Peyer's patch (tissue), 4 donors: ENCODE measurements at regions not wholly inside any gene's neighbourhood (a gene's known extent, or its start where the extent isn't known, plus 50 kb on each side); places are given as distances from the start of the nearest gene placed in this dataset.

Source experiments
- DNase-seq, 3 donors: peaks; one replicate each; pipeline ENCODE4 v3.0.0-alpha.2; 2017 to 2019
- H3K27ac ChIP-seq, 4 donors: fragments of 200-600 bp; sonication (generic); one replicate each; pipeline ENCODE4 v1.5.1; 2016 to 2019
- H3K27me3 ChIP-seq, 2 donors: fragments of 200-600 bp; sonication (generic); one replicate each; pipeline ENCODE4 v1.5.1; 2019
- H3K36me3 ChIP-seq, 3 donors: fragments of 200-600 bp; sonication (generic); one replicate each; pipeline ENCODE4 v1.5.1; 2016 to 2019
- H3K4me1 ChIP-seq, 4 donors: fragments of 200-600 bp; sonication (generic); one replicate each; pipeline ENCODE4 v1.5.1; 2016 to 2019
- H3K4me3 ChIP-seq, 4 donors: fragments of 200-600 bp; sonication (generic); 1 replicate in 3 of 4; 2 replicates in 1 of 4; pipeline ENCODE4 v1.5.1; 2016 to 2019; ENCODE audit warnings: mild to moderate bottlenecking in 1 of 4
- H3K9me3 ChIP-seq, 4 donors: fragments of 200-600 bp; sonication (generic); one replicate each; pipeline ENCODE4 v1.5.1; 2016 to 2019; ENCODE audit warnings: mild to moderate bottlenecking in 1 of 4
- POLR2A ChIP-seq, 2 donors: fragments of 450-650 bp; IDR thresholded peaks; one replicate each; pipeline ENCODE4 v1.5.1; 2017; ENCODE audit warnings: antibody characterized with exemption in 2 of 2, mild to moderate bottlenecking in 2 of 2, moderate library complexity in 2 of 2
- TF ChIP-seq, protein P1 (sequence below), 6 experiments: fragments of 450-650 bp in 4 of 6; fragments of 200-600 bp in 2 of 6; sonication (generic) in 1 of 6; IDR thresholded peaks; one replicate each; pipeline ENCODE4 v1.5.1; 2017 to 2019; ENCODE audit warnings: antibody characterized with exemption in 6 of 6, mild to moderate bottlenecking in 3 of 6, moderate library complexity in 1 of 6

DNA sequence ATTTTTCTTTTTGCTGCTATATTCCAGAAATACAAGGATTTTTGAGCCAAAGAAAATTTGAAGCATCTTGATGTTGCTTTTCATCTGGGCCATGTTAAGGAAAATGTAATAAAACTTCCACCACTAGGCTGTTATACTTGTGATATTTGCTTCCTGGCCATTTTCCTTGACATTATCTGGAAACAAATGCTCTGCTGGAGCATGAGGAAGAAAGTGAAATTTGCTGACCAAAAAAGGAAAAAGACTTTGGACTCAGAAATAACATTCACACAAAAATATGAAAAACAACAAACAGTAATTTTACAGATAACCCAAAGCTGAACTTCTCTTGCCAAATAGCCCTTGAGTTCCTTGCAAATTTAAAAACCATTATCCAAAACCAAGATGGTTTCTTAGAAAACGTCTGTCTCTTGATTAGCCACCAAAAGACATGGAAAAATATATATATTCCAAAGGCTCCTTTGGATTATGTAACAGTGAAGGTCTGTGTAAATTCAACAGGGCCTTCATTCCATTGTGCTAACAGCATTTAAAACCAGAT, 344.5 kb downstream of the LMX1A start:
- Histone ChIP-seq H3K27ac (no peak overlapping the region), H3K27me3 (no peaks in the 10 kb centered on the region), H3K4me1 (no peaks in the 10 kb centered on the region), H3K36me3 (no peaks in the 10 kb centered on the region), H3K9me3 (no peaks in the 10 kb centered on the region), H3K4me3 (no peak overlapping the region)
- no peak for DNase-seq
- no peak for TF ChIP-seq POLR2A (IDR thresholded peaks at IDR 0.05)
- TF ChIP-seq, protein P1, sequence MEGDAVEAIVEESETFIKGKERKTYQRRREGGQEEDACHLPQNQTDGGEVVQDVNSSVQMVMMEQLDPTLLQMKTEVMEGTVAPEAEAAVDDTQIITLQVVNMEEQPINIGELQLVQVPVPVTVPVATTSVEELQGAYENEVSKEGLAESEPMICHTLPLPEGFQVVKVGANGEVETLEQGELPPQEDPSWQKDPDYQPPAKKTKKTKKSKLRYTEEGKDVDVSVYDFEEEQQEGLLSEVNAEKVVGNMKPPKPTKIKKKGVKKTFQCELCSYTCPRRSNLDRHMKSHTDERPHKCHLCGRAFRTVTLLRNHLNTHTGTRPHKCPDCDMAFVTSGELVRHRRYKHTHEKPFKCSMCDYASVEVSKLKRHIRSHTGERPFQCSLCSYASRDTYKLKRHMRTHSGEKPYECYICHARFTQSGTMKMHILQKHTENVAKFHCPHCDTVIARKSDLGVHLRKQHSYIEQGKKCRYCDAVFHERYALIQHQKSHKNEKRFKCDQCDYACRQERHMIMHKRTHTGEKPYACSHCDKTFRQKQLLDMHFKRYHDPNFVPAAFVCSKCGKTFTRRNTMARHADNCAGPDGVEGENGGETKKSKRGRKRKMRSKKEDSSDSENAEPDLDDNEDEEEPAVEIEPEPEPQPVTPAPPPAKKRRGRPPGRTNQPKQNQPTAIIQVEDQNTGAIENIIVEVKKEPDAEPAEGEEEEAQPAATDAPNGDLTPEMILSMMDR (IDR thresholded peaks at IDR 0.05) = no peak

DNA sequence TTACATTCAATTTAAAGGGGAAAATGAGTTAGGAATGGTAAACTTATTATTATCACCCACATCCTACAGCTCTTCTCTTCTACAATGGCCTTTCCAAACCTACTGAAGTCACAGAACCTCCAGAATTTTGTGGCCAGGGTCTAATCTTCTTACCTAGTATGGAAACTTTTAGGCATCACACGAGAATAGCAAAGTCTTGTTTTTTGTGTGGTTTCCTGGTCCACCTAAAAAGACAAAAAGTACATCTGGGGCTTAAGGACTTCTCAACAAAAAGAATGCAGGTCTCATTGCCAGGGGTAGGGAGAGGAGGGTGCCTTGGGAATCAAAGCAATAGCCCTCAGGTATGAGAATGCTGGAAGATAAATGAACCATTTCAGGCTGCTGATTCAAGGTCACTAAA, 345.3 kb downstream of the LMX1A start:
- H3K27ac ChIP-seq = no peak overlapping the region
- no peak overlapping the region for H3K4me3 ChIP-seq
- no peak for TF ChIP-seq POLR2A (IDR thresholded peaks at IDR 0.05)
- TF ChIP-seq, protein P1 (IDR thresholded peaks at IDR 0.05) = no peak
- H3K4me1 ChIP-seq = no peaks in the 10 kb centered on the region
- no peaks in the 10 kb centered on the region for H3K9me3 ChIP-seq
- no peak for DNase-seq
- no peaks in the 10 kb centered on the region for H3K27me3 ChIP-seq
- H3K36me3 ChIP-seq = no peaks in the 10 kb centered on the region

DNA sequence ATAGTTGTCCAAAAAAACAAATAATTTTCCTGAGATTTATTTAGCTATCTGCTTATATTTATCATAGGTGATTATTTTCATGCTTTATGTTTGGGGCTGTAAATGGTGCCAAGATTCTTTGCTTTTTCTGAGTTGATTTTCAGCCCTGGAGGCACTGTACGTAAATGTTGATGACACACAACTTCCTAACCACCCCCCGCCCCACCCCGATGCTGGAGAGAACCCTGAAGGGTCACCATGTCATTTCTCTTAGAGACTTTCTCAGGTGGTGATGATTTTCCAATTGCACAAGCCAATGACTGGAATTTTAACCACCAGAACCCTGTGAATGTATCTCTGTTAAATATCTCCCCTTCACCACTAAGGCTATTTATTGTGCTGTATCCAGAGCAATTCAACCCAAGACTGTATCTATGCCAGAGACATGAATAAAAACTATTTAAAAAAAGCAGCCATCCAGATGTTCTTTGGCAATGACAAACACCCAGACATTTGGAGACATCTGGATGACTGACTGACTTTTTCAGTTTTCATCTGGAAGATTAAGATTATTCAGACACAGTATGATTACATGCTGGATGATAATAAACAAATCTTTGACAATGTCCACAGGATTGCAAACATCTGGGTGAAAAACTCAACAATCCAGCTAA, 346.0 kb downstream of the LMX1A start:
- Histone ChIP-seq H3K4me1 (no peaks in the 10 kb centered on the region), H3K36me3 (no peaks in the 10 kb centered on the region), H3K27ac (no peak overlapping the region), H3K9me3 (no peaks in the 10 kb centered on the region), H3K27me3 (no peaks in the 10 kb centered on the region), H3K4me3 (no peak overlapping the region)
- DNase-seq = no peak
- no peak for TF ChIP-seq POLR2A (IDR thresholded peaks at IDR 0.05)
- TF ChIP-seq, protein P1 (IDR thresholded peaks at IDR 0.05) = no peak

DNA sequence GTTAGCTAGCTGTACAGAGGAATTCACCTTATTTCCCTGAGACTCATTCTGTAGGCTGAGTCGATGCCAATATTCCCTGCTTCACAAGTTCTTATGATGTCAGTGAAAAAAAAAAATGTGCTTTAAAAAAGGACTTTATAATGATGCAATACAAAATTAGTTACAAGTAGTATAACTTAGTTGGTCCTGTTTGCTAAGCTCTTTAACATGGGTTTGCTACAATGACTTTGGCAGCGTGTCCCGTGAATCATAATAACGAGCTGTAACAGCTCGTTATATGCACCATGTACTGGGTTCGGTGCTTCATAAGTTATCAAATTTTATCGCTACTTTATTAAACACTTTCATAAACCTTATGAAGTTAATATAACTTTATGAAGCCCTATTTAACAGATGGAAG, 349.7 kb downstream of the LMX1A start:
- Histone ChIP-seq H3K27me3 (no peaks in the 10 kb centered on the region), H3K9me3 (no peaks in the 10 kb centered on the region), H3K4me3 (no peak overlapping the region), H3K36me3 (no peaks in the 10 kb centered on the region), H3K4me1 (no peaks in the 10 kb centered on the region), H3K27ac (no peak overlapping the region)
- TF ChIP-seq, protein P1 (IDR thresholded peaks at IDR 0.05) = no peak
- no peak for TF ChIP-seq POLR2A (IDR thresholded peaks at IDR 0.05)
- DNase-seq = no peak

DNA sequence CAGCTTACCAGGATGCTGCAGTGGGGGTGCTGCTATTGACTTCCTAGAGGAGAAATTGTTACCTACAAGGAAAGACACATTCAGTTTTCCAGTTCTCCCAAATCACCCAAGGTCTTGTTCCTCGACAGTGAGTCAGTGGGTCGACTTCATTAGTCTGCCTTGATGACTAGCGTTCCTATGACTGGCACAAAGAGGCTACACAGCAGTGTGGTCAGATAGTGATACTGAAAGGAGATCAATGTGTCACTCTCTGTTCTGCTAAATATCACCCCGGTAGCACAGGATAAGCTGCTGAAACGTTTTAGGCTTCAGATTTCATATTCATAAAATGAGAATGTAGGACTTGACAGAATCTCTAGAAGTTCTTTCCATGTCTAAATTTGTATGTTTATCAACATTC, 357.4 kb downstream of the LMX1A start:
- H3K36me3 ChIP-seq = no peaks in the 10 kb centered on the region
- no peaks in the 10 kb centered on the region for H3K4me1 ChIP-seq
- H3K9me3 ChIP-seq = no peaks in the 10 kb centered on the region
- no peak overlapping the region for H3K4me3 ChIP-seq
- TF ChIP-seq, protein P1 (IDR thresholded peaks at IDR 0.05) = no peak
- TF ChIP-seq POLR2A (IDR thresholded peaks at IDR 0.05) = no peak
- no peak overlapping the region for H3K27ac ChIP-seq
- DNase-seq = no peak
- H3K27me3 ChIP-seq = no peaks in the 10 kb centered on the region
